ENCODE measurements at regions not wholly inside any gene's neighbourhood (a gene's known extent, or its start where the extent isn't known, plus 50 kb on each side); places are given as distances from the start of the nearest gene placed in this dataset.
"Not testable (repeated sequence)": the region's sequence is repeated elsewhere in the genome, so short reads cannot be mapped to it uniquely, and the experiment has no call there.

DNA sequence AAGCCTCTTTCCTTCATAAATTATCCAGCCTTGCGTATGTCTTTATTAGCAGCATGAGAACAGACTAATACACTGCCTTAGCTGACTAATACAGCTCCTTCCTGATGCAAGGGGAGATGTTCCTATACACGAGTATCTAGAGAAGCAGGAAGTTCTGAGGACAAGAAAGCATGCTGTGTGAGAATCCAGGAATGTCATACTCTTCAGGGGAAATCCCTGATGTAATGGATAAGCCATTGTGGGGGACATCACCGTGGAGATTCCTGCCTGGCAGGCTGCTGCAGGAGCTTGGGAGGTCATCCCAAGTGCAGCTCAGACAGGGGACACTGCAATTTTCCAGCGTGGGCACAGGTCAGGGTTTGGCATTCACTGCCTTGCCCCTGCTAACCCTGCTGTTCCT, 476.9 kb downstream of the NR2F2 start:
- DNase-seq (ENCODE audit: low read depth) = no peak

DNA sequence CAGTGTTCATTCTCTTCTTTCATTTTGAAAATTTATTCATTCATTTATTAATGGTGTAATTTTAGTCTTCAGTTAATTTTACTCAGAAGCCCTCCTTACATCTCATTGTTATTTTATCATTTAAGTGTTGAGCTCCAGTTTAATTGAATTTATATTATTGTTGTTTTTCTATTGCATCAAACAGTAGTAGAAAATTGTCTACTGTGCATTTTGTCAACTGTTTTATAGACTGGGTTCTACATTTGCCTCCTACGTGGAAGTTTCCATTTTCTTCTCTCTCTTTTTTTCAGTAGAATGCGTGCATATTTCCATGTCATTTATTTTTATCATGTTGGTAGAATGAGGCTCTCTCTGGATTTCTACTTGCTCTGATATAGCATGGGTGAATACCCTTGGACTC, 487.4 kb downstream of the NR2F2 start:
- DNase-seq (ENCODE audit: low read depth) = no peak

DNA sequence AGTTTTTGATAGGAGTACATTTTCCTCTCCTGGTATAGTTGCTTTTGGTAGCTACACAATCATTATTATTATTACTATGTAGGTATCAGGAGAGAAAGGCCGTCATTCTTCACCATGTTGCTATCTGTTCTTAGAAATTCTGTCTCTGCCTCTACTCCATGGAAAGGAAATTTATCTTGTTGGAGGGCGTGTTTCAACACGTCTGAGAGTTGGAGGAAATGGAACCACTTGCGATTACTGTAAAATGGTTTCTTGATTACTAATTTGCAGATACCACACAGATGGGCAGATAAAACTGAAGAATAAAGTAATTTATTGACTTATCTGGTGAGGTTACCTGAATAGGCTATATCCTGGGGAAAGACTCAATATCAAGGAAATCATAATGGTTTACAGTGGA, 488.4 kb downstream of the NR2F2 start:
- DNase-seq (ENCODE audit: low read depth) = no peak

DNA sequence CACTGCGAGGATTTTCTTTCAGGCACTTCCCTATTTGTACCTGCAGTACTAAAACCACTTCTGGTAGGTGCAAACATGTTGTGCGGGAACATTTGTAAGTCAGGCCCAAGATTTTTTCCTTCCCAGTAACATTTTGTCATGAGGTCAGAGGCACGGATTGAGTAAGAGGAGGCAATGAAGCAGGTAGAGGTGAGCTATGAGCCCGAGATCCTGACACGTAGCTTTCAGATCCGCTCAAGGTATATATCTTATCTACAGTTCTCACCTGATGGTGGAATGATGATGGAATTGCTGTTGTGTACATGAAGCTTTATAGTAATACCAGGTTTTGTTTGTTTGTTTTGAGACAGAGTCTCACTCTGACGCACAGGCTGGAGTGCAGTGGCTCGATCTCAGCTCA, 497.5 kb downstream of the NR2F2 start:
- DNase-seq (ENCODE audit: low read depth) = no peak

- DNase-seq (ENCODE audit: low read depth) = no peak
Observed at GRCh38 chr15:96837241-96837970, 506.9 kb downstream of the NR2F2 start.

DNA sequence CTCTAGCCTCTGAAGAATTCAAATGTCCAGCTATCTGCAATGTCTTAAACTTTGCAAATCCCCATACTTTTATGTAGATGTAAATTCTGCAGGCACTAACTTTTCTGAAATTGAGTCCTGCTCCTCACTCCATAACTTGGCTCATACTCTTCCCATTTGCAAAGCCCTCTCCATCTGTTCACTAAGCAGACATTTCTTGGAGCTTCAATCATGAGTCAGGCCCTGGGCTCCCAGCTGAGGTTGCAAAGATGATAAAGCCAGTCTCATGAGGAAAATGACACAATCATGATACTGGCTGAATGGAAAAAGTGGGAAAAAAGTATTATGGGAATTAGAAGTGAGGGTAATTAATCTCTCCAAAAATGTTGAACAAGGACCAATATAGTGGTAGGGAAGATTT, 507.6 kb downstream of the NR2F2 start:
- DNase-seq (ENCODE audit: low read depth) = peak; percentile 37

DNA sequence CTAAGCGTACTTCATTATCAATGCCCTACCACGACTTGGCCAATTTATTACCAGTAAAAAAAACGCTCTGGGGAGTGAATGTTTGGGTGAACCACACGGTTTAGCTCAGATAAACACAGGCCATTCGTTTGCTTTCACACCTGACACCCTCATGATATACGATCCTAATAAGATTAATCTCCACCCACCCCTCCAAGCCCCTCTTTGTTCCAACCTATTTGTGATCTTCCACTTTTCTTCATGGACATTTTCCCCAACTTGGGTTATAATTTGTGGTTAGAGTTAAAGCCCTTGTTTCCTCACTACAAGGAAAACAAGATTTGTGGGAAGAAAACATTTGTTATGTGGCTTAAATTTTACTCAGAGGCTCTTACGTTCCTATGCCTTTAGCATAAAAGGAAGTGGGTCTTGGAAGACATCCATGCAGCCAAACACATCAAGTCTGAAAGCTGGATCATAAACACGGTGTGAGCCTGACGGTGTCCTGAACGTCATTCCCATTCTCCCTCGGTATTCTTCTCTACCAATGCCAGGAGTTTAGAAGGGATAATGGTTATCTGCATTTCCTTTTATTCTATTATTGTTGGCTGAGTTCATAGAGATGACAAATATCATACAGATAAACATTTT, 518.9 kb downstream of the NR2F2 start:
- DNase-seq (ENCODE audit: low read depth) = peak; percentile 49

GRCh38 chr15:96851613-96852012, 521.1 kb downstream of the NR2F2 start:
- DNase-seq (ENCODE audit: low read depth) = peak; percentile 87

DNA sequence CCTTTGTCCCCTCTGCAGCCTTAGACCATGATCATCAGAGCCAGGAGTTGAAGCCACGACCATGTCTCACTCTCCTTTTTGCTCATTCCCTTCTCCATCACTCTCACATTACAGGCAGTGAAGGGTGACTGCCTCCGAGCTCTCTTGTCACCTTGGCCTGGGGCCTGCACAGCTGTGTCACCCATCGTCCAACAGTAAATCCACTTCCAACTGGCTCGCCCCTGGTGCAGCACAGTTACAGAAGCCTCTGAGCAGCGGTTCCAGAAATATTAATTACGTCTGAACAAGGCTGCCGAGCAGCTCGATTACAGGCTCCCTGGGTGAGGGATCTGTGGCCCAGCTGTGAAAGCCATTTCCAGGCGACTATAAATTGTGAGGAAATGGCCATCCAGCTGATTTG, 528.2 kb downstream of the NR2F2 start:
- no peak for DNase-seq (ENCODE audit: low read depth)

- no peak for DNase-seq (ENCODE audit: low read depth)
Observed at GRCh38 chr15:96860741-96861140, 530.2 kb downstream of the NR2F2 start.

GRCh38 chr15:96867992-96868391, 537.5 kb downstream of the NR2F2 start:
- no peak for DNase-seq (ENCODE audit: low read depth)

DNA sequence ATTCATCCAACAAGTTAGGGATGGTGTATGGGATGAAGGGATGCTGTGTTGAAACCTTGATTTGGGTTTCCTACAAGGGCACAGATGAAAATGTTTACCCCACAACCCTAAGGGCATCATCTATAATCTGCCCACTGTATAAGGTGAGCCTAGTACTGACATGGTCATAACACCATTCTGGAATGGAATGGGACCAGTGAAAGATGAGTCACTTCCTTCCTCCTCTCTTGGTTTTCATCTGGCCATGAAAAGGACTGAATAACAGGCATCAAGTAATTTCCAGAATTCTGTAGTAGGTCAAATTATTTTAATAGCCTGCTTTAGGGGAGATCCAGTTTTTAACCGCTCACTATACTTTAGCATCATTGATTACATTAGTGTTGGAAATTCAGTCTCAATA, 538.6 kb downstream of the NR2F2 start:
- DNase-seq (ENCODE audit: low read depth) = peak; percentile 58

DNA sequence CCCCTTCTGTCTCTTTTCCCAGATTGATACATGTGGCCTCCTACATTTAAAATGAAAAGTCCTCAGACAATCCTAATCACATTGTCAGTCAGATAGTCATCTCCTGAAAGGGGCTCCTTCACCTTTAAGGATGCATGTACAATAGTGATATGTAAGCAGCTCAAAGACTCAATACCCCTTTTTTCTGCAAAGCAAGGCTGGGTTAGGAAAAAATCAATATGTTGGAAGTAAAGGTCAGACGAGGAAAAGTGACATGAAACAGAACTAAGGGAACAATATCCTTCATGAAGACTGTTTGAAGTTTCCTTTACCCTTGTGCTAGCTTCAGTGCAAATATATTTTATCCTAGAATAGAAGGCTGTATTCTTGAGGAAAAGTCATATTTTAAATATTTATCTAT, 539.3 kb downstream of the NR2F2 start:
- DNase-seq (ENCODE audit: low read depth) = no peak

DNA sequence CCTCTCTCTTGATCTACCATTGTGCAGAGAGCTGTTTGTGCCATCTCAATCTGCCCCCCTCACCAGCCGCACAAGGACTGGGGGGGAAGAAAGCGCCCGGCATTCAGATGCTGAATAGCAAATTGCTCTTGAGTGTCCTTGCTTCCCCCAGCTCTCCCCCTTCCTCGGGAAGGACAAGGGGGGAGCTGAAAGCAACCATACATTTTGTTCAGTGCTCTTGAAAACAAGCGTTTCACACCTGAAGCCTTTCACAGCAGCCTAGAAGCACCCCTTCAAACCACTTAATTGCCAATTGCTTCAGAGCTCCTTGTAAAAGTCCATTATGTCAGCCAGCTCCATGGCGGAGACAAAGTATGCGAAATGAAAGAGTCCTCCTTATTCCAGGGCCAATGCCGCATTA, 540.1 kb downstream of the NR2F2 start:
- DNase-seq (ENCODE audit: low read depth) = no peak

GRCh38 chr15:96877442-96877841, 546.9 kb downstream of the NR2F2 start:
- DNase-seq (ENCODE audit: low read depth) = not testable (repeated sequence)

- DNase-seq (ENCODE audit: low read depth) = no peak
Observed at GRCh38 chr15:96878129-96878528, 547.6 kb downstream of the NR2F2 start.

DNA sequence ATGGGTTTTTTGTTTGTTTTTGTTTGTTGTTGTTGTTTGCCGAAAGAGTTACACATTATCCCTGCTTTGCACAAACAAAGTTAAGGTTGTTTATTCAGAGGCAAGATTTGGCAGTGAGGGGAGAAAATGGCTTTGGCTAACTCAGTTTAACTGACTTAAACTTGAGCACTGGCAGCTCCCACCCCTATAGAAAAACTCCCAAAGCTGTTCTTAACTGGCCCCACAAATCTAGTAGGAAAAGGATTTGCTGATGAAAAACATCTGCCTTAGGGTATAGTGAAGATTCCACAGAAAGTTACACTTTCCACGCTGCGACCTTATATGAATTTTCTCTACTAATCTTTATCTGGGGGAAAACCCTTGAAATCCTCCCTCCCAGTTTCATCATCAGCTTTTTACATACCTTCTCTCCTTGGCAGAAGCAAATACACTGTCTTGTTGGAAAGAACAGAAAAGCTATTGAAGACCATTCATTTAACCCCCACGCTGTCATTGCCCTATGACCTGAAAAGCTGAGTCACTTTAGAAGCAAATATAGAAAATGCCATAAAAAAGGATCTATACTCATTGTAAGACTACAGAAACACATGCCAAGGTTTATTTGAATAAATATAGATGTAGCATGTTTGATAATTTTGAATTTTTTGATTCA, 551.7 kb downstream of the NR2F2 start:
- no peak for DNase-seq (ENCODE audit: low read depth)

GRCh38 chr15:96887730-96888129, 557.2 kb downstream of the NR2F2 start:
- DNase-seq (ENCODE audit: low read depth) = peak; percentile 46

GRCh38 chr15:96888764-96889163, 558.3 kb downstream of the NR2F2 start:
- no peak for DNase-seq (ENCODE audit: low read depth)

- peak; percentile 24 for DNase-seq (ENCODE audit: low read depth)
Observed at GRCh38 chr15:96889734-96890480, 559.4 kb downstream of the NR2F2 start.

GRCh38 chr15:96891046-96891445, 560.5 kb downstream of the NR2F2 start:
- DNase-seq (ENCODE audit: low read depth) = no peak

DNA sequence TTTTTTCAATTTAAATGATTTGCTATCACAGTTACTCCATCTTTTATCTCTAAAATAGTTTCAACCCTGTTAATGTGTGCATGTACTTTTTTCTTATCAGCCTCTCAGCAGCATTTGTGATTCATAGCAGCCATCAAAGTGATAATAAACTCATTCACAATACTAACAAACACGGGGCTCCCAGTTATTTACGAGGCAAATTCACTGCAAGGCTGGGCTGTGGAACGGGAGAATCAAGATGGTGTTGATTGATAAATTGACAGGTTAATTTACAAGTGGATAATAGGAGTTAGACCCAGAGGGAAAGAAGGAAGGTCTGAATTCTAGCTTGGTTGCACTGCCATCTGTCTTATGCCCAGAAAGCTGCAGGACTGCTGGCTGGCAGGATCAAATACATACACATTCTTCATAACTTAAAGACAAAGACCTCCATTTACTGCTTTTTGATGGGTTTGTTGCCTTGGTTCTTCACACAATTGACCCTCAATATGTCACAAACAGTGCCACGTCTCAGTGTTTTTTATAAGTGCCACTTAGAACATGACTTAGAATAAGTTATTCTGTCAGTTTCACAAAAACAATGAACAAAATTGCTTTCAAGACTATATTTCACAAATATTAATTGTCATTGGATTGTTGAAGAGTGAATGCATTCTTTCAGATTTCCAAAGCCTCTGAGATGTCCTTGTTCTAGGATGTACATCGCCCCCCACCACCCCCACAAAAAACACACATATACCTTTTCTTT, 562.8 kb downstream of the NR2F2 start:
- DNase-seq (ENCODE audit: low read depth) = peak; percentile 48
